GM23338 (cell line): ENCODE measurements at regions not wholly inside any gene's neighbourhood (a gene's known extent, or its start where the extent isn't known, plus 50 kb on each side); places are given as distances from the start of the nearest gene placed in this dataset.

ENCODE experiments used
- CREB1 ChIP-seq: fragments of 250-450 bp; sonication (Bioruptor Pico); IDR thresholded peaks from 2 replicates; pipeline ENCODE4 v1.5.0; 2020; ENCODE audit warnings: low read depth, mild to moderate bottlenecking, moderate library complexity
- CTCF ChIP-seq, 2 experiments: fragments of 200-600 bp in 1 of 2; sonication (generic) in 1 of 2; conservative IDR thresholded peaks; 2 replicates each; pipeline versions ENCODE4 v1.5.1 to v1.6.1; 2016 to 2017; ENCODE audit warnings: antibody characterized with exemption in 2 of 2, low read depth in 2 of 2, mild to moderate bottlenecking in 2 of 2, moderate library complexity in 1 of 2
- ETS1 ChIP-seq: IDR thresholded peaks from 2 replicates; pipeline ENCODE4 v1.6.1; 2016; ENCODE audit warnings: antibody characterized with exemption
- EZH2 ChIP-seq: fragments of 200-600 bp; sonication (generic); IDR thresholded peaks from one replicate; pipeline ENCODE4 v1.8.0; 2017; ENCODE audit warnings: antibody characterized with exemption, mild to moderate bottlenecking, low read depth; ENCODE audit not compliant: unreplicated experiment
- EZH2phosphoT487 ChIP-seq: fragments of 200-600 bp; sonication (generic); IDR thresholded peaks from one replicate; pipeline ENCODE4 v1.8.1; 2018; ENCODE audit warnings: antibody characterized with exemption; ENCODE audit not compliant: unreplicated experiment
- JUNB ChIP-seq: IDR thresholded peaks from one replicate; pipeline ENCODE4 v1.6.1; 2016; ENCODE audit warnings: antibody characterized with exemption; ENCODE audit not compliant: unreplicated experiment
- NANOG ChIP-seq: IDR thresholded peaks from 2 replicates; pipeline ENCODE4 v1.6.1; 2016; ENCODE audit warnings: antibody characterized with exemption, borderline replicate concordance
- POLR2AphosphoS5 ChIP-seq: IDR thresholded peaks from 2 replicates; pipeline ENCODE4 v1.6.1; 2016; ENCODE audit warnings: antibody characterized with exemption, low read depth
- REST ChIP-seq: IDR thresholded peaks from one replicate; pipeline ENCODE4 v1.6.1; 2018; ENCODE audit warnings: antibody characterized with exemption; ENCODE audit not compliant: unreplicated experiment
- STAT1 ChIP-seq: IDR thresholded peaks from one replicate; pipeline ENCODE4 v1.6.1; 2016; ENCODE audit warnings: antibody characterized with exemption; ENCODE audit not compliant: unreplicated experiment
- ZNF114 ChIP-seq: fragments of 250-450 bp; sonication (Bioruptor Pico); IDR thresholded peaks from 2 replicates; pipeline ENCODE4 v1.5.0; 2020; ENCODE audit warnings: mild to moderate bottlenecking, moderate library complexity
- ZNF331 ChIP-seq: fragments of 250-450 bp; sonication (Bioruptor Pico); IDR thresholded peaks from 2 replicates; pipeline ENCODE4 v1.5.0; 2020; ENCODE audit warnings: low read depth, mild to moderate bottlenecking, moderate library complexity
- ZNF462 ChIP-seq: fragments of 250-450 bp; sonication (Bioruptor Pico); IDR thresholded peaks from 2 replicates; pipeline ENCODE4 v1.5.0; 2020; ENCODE audit warnings: mild to moderate bottlenecking, moderate library complexity

- TF ChIP-seq EZH2 (no peak), CTCF (conservative IDR thresholded peaks at IDR 0.05; ENCODE audit: low read depth in 2 of 2) (no peak), REST (no peak), ETS1 (no peak), POLR2AphosphoS5 (no peak), EZH2phosphoT487 (no peak), CREB1 (no peak), STAT1 (no peak), ZNF114 (no peak), ZNF462 (CRISPR knock-in tag) (no peak), ZNF331 (CRISPR knock-in tag) (no peak), JUNB (no peak), NANOG (no peak)
Observed at GRCh38 chr4:163920426-163920825, 425.9 kb downstream of the TMA16 start.
